Neural progenitor cell (in vitro differentiated cells): ENCODE measurements at regions not wholly inside any gene's neighbourhood (a gene's known extent, or its start where the extent isn't known, plus 50 kb on each side); places are given as distances from the start of the nearest gene placed in this dataset.

ENCODE experiments used
- DNase-seq: peaks from one replicate; pipeline ENCODE4 v3.0.0-alpha.2; 2016; ENCODE audit warnings: low spot score
- H2AFZ ChIP-seq: fragments of 200-600 bp; sonication (generic); replicated peaks from 2 replicates; pipeline ENCODE4 v1.6.1; 2016; ENCODE audit warnings: antibody characterized with exemption
- H3F3A ChIP-seq: fragments of 200-600 bp; sonication (generic); 2 replicates; pipeline ENCODE4 v1.6.1; 2016; ENCODE audit warnings: antibody characterized with exemption, low read depth
- H3K27ac ChIP-seq: fragments of 200-600 bp; sonication (generic); 2 replicates; pipeline ENCODE4 v1.5.1; 2016; ENCODE audit warnings: mild to moderate bottlenecking
- H3K27me3 ChIP-seq: fragments of 200-600 bp; sonication (generic); 2 replicates; pipeline ENCODE4 v1.6.1; 2016; ENCODE audit warnings: mild to moderate bottlenecking, moderate library complexity
- H3K36me3 ChIP-seq: fragments of 200-600 bp; sonication (generic); 2 replicates; pipeline ENCODE4 v1.5.1; 2016
- H3K4me1 ChIP-seq: fragments of 200-600 bp; sonication (generic); 2 replicates; pipeline ENCODE4 v1.6.1; 2016; ENCODE audit warnings: mixed run types
- H3K4me2 ChIP-seq: fragments of 200-600 bp; sonication (generic); 2 replicates; pipeline ENCODE4 v1.6.1; 2016
- H3K4me3 ChIP-seq: fragments of 200-600 bp; sonication (generic); 2 replicates; pipeline ENCODE4 v1.5.1; 2016
- H3K79me2 ChIP-seq: fragments of 200-600 bp; sonication (generic); 2 replicates; pipeline ENCODE4 v1.6.1; 2016; ENCODE audit warnings: low read depth
- H3K9ac ChIP-seq: fragments of 200-600 bp; sonication (generic); 2 replicates; pipeline ENCODE4 v1.6.1; 2016
- H3K9me3 ChIP-seq: fragments of 200-600 bp; sonication (generic); 2 replicates; pipeline ENCODE4 v1.5.1; 2016; ENCODE audit warnings: low read depth
- H4K20me1 ChIP-seq: fragments of 200-600 bp; sonication (generic); 2 replicates; pipeline ENCODE4 v1.6.1; 2016; ENCODE audit warnings: low read depth
- H3K27ac Mint-ChIP-seq: 3 replicates; pipeline ENCODE4 v1.8.0; 2021; ENCODE audit warnings: mixed read lengths
- H3K27me3 Mint-ChIP-seq: 2 replicates; pipeline ENCODE4 v1.8.0; 2022; ENCODE audit warnings: low read depth, mild to moderate bottlenecking, inconsistent platforms, moderate library complexity, mixed read lengths; ENCODE audit not compliant: insufficient read depth
- H3K36me3 Mint-ChIP-seq: 3 replicates; pipeline ENCODE4 v1.8.0; 2021; ENCODE audit warnings: mixed read lengths
- H3K4me1 Mint-ChIP-seq: 3 replicates; pipeline ENCODE4 v1.8.0; 2021; ENCODE audit warnings: mixed read lengths
- H3K4me3 Mint-ChIP-seq: 3 replicates; pipeline ENCODE4 v1.8.0; 2021; ENCODE audit warnings: mild to moderate bottlenecking, moderate library complexity, mixed read lengths
- H3K9me3 Mint-ChIP-seq: 3 replicates; pipeline ENCODE4 v1.8.0; 2020; ENCODE audit warnings: mixed read lengths
- CTCF ChIP-seq: fragments of 200-600 bp; sonication (generic); IDR thresholded peaks from 2 replicates; pipeline ENCODE4 v1.5.1; 2017; ENCODE audit warnings: antibody characterized with exemption, mild to moderate bottlenecking
- EZH2 ChIP-seq: fragments of 200-600 bp; sonication (generic); IDR thresholded peaks from 2 replicates; pipeline ENCODE4 v1.6.1; 2017; ENCODE audit warnings: antibody characterized with exemption, mild to moderate bottlenecking, moderate library complexity
- EZH2phosphoT487 ChIP-seq: fragments of 200-600 bp; sonication (generic); IDR thresholded peaks from 2 replicates; pipeline ENCODE4 v1.6.1; 2017; ENCODE audit warnings: antibody characterized with exemption

- no peaks in the 10 kb centered on the region for H4K20me1 ChIP-seq
- H3K79me2 ChIP-seq, result no peaks in the 10 kb centered on the region
- H3K4me3 Mint-ChIP-seq, result no peak overlapping the region
- H3K4me2 ChIP-seq, result no peak overlapping the region
- TF ChIP-seq EZH2phosphoT487 (no peak), CTCF (no peak), EZH2 (no peak)
- no peak for DNase-seq
- no peaks in the 10 kb centered on the region for H3K4me1 ChIP-seq
- H3K27me3 ChIP-seq, result no peaks in the 10 kb centered on the region
- no peak overlapping the region for H3K4me3 ChIP-seq
- H3K27me3 Mint-ChIP-seq, result no peaks in the 10 kb centered on the region
- H3K4me1 Mint-ChIP-seq, result no peaks in the 10 kb centered on the region
- no peak overlapping the region for H3K27ac Mint-ChIP-seq
- H3K27ac ChIP-seq, result no peak overlapping the region
- H3K9me3 ChIP-seq, result peaks cover 6% of the 10 kb centered on the region
- no peak overlapping the region for H2AFZ ChIP-seq
- no peak overlapping the region for H3K9ac ChIP-seq
- H3F3A ChIP-seq, result no peaks in the 10 kb centered on the region
- no peaks in the 10 kb centered on the region for H3K36me3 ChIP-seq
- H3K9me3 Mint-ChIP-seq, result peaks cover 18% of the 10 kb centered on the region
- H3K36me3 Mint-ChIP-seq, result no peaks in the 10 kb centered on the region
Measured at GRCh38 chr6:85986681-85987080, 344.0 kb upstream of the SYNCRIP start.

- Mint-ChIP-seq H3K27ac (no peak overlapping the region), H3K4me3 (no peak overlapping the region), H3K9me3 (peaks cover 11% of the 10 kb centered on the region), H3K36me3 (no peaks in the 10 kb centered on the region), H3K4me1 (no peaks in the 10 kb centered on the region), H3K27me3 (no peaks in the 10 kb centered on the region)
- Histone ChIP-seq H3K27me3 (no peaks in the 10 kb centered on the region), H3K36me3 (no peaks in the 10 kb centered on the region), H4K20me1 (no peaks in the 10 kb centered on the region), H3K9ac (no peak overlapping the region), H3K9me3 (peaks cover 6% of the 10 kb centered on the region), H3K4me1 (no peaks in the 10 kb centered on the region), H3K4me2 (no peak overlapping the region), H3K27ac (no peak overlapping the region), H3K79me2 (no peaks in the 10 kb centered on the region), H2AFZ (no peak overlapping the region), H3F3A (no peaks in the 10 kb centered on the region), H3K4me3 (no peak overlapping the region)
- DNase-seq, result no peak
- TF ChIP-seq EZH2 (no peak), CTCF (no peak), EZH2phosphoT487 (no peak)
Measured at GRCh38 chr6:85983032-85983659, 340.5 kb upstream of the SYNCRIP start.

- H3K9me3 ChIP-seq, result no peaks in the 10 kb centered on the region
- H3K27me3 Mint-ChIP-seq, result no peaks in the 10 kb centered on the region
- no peaks in the 10 kb centered on the region for H4K20me1 ChIP-seq
- no peaks in the 10 kb centered on the region for H3K4me1 Mint-ChIP-seq
- no peaks in the 10 kb centered on the region for H3K27me3 ChIP-seq
- H3K36me3 ChIP-seq, result no peaks in the 10 kb centered on the region
- no peak overlapping the region for H3K9ac ChIP-seq
- no peaks in the 10 kb centered on the region for H3K4me1 ChIP-seq
- H3F3A ChIP-seq, result no peaks in the 10 kb centered on the region
- H3K4me2 ChIP-seq, result no peak overlapping the region
- H3K4me3 Mint-ChIP-seq, result no peak overlapping the region
- no peaks in the 10 kb centered on the region for H3K79me2 ChIP-seq
- H3K36me3 Mint-ChIP-seq, result no peaks in the 10 kb centered on the region
- H2AFZ ChIP-seq, result no peak overlapping the region
- H3K4me3 ChIP-seq, result no peak overlapping the region
- no peak for DNase-seq
- H3K27ac Mint-ChIP-seq, result peak overlapping the region; percentile 51
- no peaks in the 10 kb centered on the region for H3K9me3 Mint-ChIP-seq
- H3K27ac ChIP-seq, result no peak overlapping the region
- TF ChIP-seq EZH2 (no peak), CTCF (no peak), EZH2phosphoT487 (no peak)
Measured at GRCh38 chr6:85977661-85978060, 335.0 kb upstream of the SYNCRIP start.
